ENCODE measurements at regions not wholly inside any gene's neighbourhood (a gene's known extent, or its start where the extent isn't known, plus 50 kb on each side); places are given as distances from the start of the nearest gene placed in this dataset.

DNA sequence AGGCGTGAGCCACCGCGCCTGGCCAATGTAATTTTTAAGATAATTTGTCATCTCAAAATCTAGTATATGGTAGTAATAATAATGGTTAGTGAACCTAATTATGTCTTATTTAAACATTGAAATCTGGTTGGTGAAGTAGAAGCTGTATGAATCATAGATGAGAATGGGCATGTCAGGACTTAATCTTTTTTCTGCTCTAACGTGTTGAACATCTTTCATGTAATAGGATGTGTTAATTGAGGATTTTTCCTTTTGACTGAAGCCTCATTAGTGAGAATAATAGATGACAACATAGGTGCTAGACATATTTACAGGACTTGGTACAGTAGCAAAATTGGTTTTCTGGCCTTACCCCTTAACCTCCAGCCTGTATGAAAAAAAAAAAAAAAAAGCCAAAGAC is 835.6 kb downstream of the IGSF11 start:
- TF ChIP-seq, protein P1, sequence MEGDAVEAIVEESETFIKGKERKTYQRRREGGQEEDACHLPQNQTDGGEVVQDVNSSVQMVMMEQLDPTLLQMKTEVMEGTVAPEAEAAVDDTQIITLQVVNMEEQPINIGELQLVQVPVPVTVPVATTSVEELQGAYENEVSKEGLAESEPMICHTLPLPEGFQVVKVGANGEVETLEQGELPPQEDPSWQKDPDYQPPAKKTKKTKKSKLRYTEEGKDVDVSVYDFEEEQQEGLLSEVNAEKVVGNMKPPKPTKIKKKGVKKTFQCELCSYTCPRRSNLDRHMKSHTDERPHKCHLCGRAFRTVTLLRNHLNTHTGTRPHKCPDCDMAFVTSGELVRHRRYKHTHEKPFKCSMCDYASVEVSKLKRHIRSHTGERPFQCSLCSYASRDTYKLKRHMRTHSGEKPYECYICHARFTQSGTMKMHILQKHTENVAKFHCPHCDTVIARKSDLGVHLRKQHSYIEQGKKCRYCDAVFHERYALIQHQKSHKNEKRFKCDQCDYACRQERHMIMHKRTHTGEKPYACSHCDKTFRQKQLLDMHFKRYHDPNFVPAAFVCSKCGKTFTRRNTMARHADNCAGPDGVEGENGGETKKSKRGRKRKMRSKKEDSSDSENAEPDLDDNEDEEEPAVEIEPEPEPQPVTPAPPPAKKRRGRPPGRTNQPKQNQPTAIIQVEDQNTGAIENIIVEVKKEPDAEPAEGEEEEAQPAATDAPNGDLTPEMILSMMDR (IDR thresholded peaks at IDR 0.05; ENCODE audit: low read depth, low read length) = no peak
- no peak for TF ChIP-seq POLR2A (IDR thresholded peaks at IDR 0.05; ENCODE audit: extremely low read depth, insufficient read length)
- TF ChIP-seq, protein P2, sequence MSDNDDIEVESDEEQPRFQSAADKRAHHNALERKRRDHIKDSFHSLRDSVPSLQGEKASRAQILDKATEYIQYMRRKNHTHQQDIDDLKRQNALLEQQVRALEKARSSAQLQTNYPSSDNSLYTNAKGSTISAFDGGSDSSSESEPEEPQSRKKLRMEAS (IDR thresholded peaks at IDR 0.05; ENCODE audit: low read depth, low read length) = no peak
- no peak for TF ChIP-seq MYC (IDR thresholded peaks at IDR 0.05; ENCODE audit: low read depth, low read length)
